SK-N-SH treated with all-trans-retinoic acid at 6 μM for 48 hours (cell line): ENCODE measurements at regions not wholly inside any gene's neighbourhood (a gene's known extent, or its start where the extent isn't known, plus 50 kb on each side); places are given as distances from the start of the nearest gene placed in this dataset.
"Not testable (repeated sequence)": the region's sequence is repeated elsewhere in the genome, so short reads cannot be mapped to it uniquely, and the experiment has no call there.

Experiments used
- ATAC-seq: fragments of 200-7000 bp; cut with Tn5 transposase; 3 replicates; pipeline ENCODE4 v1.9.1; 2020; ENCODE audit warnings: mild to moderate bottlenecking, moderate library complexity
- ARNTL ChIP-seq: fragments of 450-650 bp; formaldehyde crosslinking; IDR thresholded peaks from 2 replicates; pipeline ENCODE4 v1.5.0; 2020; ENCODE audit warnings: low read depth, mild to moderate bottlenecking, moderate library complexity, borderline replicate concordance
- CSDC2 ChIP-seq: fragments of 250-450 bp; sonication (Bioruptor Pico); IDR thresholded peaks from 2 replicates; pipeline ENCODE4 v1.5.0; 2020; ENCODE audit warnings: mild to moderate bottlenecking, moderate library complexity
- ESRRG ChIP-seq: fragments of 250-450 bp; sonication (Bioruptor Pico); IDR thresholded peaks from 2 replicates; pipeline ENCODE4 v1.6.1; 2021; ENCODE audit warnings: mild to moderate bottlenecking
- GLIS3 ChIP-seq: fragments of 250-450 bp; sonication (Bioruptor Pico); IDR thresholded peaks from 2 replicates; pipeline ENCODE4 v1.5.0; 2020; ENCODE audit warnings: mild to moderate bottlenecking, moderate library complexity
- OSR1 ChIP-seq: fragments of 250-450 bp; sonication (Bioruptor Pico); IDR thresholded peaks from 2 replicates; pipeline ENCODE4 v1.8.0; 2022; ENCODE audit warnings: moderate library complexity, mild to moderate bottlenecking, inconsistent platforms
- PPARA ChIP-seq: fragments of 250-450 bp; sonication (Bioruptor Pico); IDR thresholded peaks from 2 replicates; pipeline ENCODE4 v1.5.0; 2020; ENCODE audit warnings: mild to moderate bottlenecking, borderline replicate concordance
- SNAI2 ChIP-seq: fragments of 250-450 bp; sonication (Bioruptor Pico); IDR thresholded peaks from 2 replicates; pipeline ENCODE4 v1.5.0; 2020; ENCODE audit warnings: mild to moderate bottlenecking, moderate library complexity
- TCF4 ChIP-seq: fragments of 250-450 bp; sonication (Bioruptor Pico); IDR thresholded peaks from 2 replicates; pipeline ENCODE4 v1.8.0; 2021; ENCODE audit warnings: mild to moderate bottlenecking, moderate library complexity, borderline replicate concordance
- TOX ChIP-seq: fragments of 250-450 bp; sonication (Bioruptor Pico); IDR thresholded peaks from 2 replicates; pipeline ENCODE4 v1.8.0; 2021; ENCODE audit warnings: mild to moderate bottlenecking, moderate library complexity, borderline replicate concordance
- ZC3H10 ChIP-seq: fragments of 250-450 bp; sonication (Bioruptor Pico); IDR thresholded peaks from 2 replicates; pipeline ENCODE4 v1.5.1; 2021; ENCODE audit warnings: mild to moderate bottlenecking, moderate library complexity
- ZFP3 ChIP-seq: fragments of 250-450 bp; sonication (Bioruptor Pico); IDR thresholded peaks from 2 replicates; pipeline ENCODE4 v1.5.0; 2020; ENCODE audit warnings: mild to moderate bottlenecking, moderate library complexity
- ZFP30 ChIP-seq: fragments of 450-650 bp; formaldehyde crosslinking; IDR thresholded peaks from 2 replicates; pipeline ENCODE4 v1.5.0; 2022; ENCODE audit warnings: mild to moderate bottlenecking, moderate library complexity
- ZNF565 ChIP-seq: fragments of 450-650 bp; formaldehyde crosslinking; conservative IDR thresholded peaks from 2 replicates; pipeline ENCODE4 v1.5.0; 2020; ENCODE audit warnings: low read depth, mild to moderate bottlenecking, moderate library complexity
- ZNF70 ChIP-seq: fragments of 450-650 bp; formaldehyde crosslinking; IDR thresholded peaks from 2 replicates; pipeline ENCODE4 v1.5.0; 2020; ENCODE audit warnings: mild to moderate bottlenecking, moderate library complexity
- ZNF8 ChIP-seq: fragments of 450-650 bp; formaldehyde crosslinking; IDR thresholded peaks from 2 replicates; pipeline ENCODE4 v1.5.0; 2020; ENCODE audit warnings: mild to moderate bottlenecking, moderate library complexity
- TF ChIP-seq, protein P1 (sequence below): fragments of 250-450 bp; sonication (Bioruptor Pico); IDR thresholded peaks from 2 replicates; pipeline ENCODE4 v1.8.0; 2021; ENCODE audit warnings: low read depth, mild to moderate bottlenecking, moderate library complexity, borderline replicate concordance
- TF ChIP-seq, protein P2 (sequence below): fragments of 250-450 bp; sonication (Bioruptor Pico); IDR thresholded peaks from 2 replicates; pipeline ENCODE4 v1.5.1; 2021; ENCODE audit warnings: mild to moderate bottlenecking, moderate library complexity
- TF ChIP-seq, protein P3 (sequence below): fragments of 250-450 bp; sonication (Bioruptor Pico); IDR thresholded peaks from 2 replicates; pipeline ENCODE4 v1.8.0; 2020; ENCODE audit warnings: mild to moderate bottlenecking, moderate library complexity, borderline replicate concordance
- TF ChIP-seq, protein P4 (sequence below): fragments of 250-450 bp; sonication (Bioruptor Pico); IDR thresholded peaks from 2 replicates; pipeline ENCODE4 v1.5.0; 2020; ENCODE audit warnings: mild to moderate bottlenecking, moderate library complexity

DNA sequence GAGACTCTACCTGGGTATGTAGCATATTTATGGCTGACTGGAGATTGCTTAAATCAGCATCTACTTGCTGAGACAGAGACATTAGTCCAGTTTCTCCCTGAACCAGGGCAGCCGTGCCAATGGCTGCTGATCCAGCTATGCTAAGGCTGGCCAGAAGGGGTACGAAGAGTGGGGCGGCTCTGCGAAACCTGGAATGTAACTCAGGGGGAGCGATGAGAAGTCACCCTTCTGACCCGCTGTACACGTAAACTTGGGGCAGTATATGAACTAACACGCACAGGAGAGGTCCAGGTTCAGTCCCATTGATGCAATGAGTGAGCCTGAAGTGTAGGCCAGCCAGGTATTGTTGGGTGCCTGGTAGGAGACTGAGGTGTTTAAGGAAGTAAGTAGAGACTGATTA lies 73.7 kb downstream of the PRR15 start (continued):
- no peak for TF ChIP-seq ZFP3 (CRISPR knock-in tag)

DNA sequence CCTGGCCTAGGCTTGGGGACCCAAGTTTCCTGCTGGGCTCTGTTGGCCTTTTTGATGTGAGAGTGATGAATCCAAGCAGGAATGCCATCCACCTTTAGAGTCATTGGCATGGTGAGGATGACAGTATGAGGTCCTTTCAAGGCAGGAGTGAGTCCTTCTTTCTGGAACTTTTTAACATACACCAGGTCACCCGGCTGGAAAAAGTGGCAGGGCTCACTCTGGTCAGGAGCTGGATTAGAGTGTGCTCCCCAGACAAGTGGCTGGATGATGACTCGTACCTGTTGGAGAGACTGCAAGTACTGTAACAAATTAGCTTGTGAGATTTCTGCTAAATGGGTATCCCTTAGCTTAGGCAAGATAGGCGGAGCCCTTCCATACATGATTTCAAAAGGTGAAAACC lies 75.2 kb downstream of the PRR15 start:
- not testable (repeated sequence) for ATAC-seq

DNA sequence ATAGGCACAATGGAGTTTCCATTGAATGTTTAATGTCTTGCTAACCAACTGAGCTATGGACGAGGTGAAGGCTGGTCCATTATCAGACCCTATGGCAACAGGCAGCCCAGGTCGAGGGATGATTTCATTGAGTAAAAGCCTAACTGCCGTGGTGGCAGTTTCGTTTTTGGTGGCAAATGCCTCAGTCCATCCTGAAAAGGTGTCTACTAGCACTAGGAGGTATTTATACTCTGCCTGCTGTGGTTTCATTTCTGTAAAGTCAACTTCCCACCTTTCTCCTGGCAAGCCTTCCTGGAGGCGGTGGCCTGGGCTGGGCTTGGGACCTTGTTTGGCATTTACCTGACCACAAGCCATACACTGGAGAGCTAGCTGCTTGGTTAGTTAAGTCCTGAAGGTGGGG lies 75.8 kb downstream of the PRR15 start:
- TF ChIP-seq ZNF565 (CRISPR knock-in tag) (no peak), ARNTL (CRISPR knock-in tag) (no peak), ZNF70 (CRISPR knock-in tag) (no peak), ZNF8 (CRISPR knock-in tag) (no peak), OSR1 (CRISPR knock-in tag) (no peak), ZFP3 (CRISPR knock-in tag) (no peak)
- TF ChIP-seq, protein P1, sequence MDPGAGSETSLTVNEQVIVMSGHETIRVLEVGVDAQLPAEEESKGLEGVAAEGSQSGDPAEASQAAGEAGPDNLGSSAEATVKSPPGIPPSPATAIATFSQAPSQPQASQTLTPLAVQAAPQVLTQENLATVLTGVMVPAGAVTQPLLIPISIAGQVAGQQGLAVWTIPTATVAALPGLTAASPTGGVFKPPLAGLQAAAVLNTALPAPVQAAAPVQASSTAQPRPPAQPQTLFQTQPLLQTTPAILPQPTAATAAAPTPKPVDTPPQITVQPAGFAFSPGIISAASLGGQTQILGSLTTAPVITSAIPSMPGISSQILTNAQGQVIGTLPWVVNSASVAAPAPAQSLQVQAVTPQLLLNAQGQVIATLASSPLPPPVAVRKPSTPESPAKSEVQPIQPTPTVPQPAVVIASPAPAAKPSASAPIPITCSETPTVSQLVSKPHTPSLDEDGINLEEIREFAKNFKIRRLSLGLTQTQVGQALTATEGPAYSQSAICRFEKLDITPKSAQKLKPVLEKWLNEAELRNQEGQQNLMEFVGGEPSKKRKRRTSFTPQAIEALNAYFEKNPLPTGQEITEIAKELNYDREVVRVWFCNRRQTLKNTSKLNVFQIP, result no peak
- TF ChIP-seq, protein P2, sequence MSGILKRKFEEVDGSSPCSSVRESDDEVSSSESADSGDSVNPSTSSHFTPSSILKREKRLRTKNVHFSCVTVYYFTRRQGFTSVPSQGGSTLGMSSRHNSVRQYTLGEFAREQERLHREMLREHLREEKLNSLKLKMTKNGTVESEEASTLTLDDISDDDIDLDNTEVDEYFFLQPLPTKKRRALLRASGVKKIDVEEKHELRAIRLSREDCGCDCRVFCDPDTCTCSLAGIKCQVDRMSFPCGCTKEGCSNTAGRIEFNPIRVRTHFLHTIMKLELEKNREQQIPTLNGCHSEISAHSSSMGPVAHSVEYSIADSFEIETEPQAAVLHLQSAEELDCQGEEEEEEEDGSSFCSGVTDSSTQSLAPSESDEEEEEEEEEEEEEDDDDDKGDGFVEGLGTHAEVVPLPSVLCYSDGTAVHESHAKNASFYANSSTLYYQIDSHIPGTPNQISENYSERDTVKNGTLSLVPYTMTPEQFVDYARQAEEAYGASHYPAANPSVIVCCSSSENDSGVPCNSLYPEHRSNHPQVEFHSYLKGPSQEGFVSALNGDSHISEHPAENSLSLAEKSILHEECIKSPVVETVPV (CRISPR knock-in tag), result no peak
- TF ChIP-seq, all 23 proteins: peak for 0
- ATAC-seq, result no peak

DNA sequence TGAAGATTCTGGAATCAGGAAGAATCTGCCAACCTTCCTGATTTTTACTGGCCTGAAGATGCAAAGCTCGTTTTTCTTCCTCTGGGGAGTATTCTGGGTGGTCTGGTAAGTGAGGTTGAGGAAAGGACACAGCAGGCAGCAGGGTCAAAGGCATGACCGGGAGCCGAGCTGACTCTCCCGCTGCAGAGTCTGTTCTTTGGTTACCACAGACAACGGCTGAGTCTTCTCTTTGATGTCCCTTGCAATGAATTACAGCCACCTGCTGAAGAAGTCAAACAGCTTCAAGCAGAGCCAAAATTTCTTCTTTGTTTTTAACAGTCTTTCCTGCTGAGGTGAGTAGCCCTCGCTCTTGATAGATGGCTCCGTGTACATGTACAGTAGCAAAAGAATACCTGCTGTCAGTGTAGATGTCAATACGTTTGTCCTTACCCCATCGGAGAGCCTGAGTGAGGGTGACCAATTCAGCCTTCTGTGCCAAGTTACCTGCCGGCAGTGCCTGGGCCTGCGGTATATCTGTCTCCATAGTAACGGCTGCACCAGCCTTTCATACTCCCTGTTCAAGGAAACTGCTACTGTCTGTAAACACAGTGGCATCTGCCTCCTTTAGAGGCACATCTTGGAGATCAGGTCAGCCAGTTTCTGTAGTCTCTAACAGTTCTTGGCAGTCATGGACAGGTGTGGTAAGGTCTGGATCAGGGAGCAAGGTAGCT lies 76.4 kb downstream of the PRR15 start:
- no peak for ATAC-seq
- TF ChIP-seq, protein P3, sequence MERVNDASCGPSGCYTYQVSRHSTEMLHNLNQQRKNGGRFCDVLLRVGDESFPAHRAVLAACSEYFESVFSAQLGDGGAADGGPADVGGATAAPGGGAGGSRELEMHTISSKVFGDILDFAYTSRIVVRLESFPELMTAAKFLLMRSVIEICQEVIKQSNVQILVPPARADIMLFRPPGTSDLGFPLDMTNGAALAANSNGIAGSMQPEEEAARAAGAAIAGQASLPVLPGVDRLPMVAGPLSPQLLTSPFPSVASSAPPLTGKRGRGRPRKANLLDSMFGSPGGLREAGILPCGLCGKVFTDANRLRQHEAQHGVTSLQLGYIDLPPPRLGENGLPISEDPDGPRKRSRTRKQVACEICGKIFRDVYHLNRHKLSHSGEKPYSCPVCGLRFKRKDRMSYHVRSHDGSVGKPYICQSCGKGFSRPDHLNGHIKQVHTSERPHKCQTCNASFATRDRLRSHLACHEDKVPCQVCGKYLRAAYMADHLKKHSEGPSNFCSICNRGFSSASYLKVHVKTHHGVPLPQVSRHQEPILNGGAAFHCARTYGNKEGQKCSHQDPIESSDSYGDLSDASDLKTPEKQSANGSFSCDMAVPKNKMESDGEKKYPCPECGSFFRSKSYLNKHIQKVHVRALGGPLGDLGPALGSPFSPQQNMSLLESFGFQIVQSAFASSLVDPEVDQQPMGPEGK (CRISPR knock-in tag), result no peak
- TF ChIP-seq ZNF70 (CRISPR knock-in tag) (no peak), ZFP30 (CRISPR knock-in tag) (no peak), ESRRG (CRISPR knock-in tag) (no peak), PPARA (CRISPR knock-in tag) (no peak), TOX (CRISPR knock-in tag) (no peak), TCF4 (CRISPR knock-in tag) (no peak), GLIS3 (no peak), CSDC2 (CRISPR knock-in tag) (no peak), ZNF8 (CRISPR knock-in tag) (no peak), ZC3H10 (CRISPR knock-in tag) (no peak), SNAI2 (CRISPR knock-in tag) (no peak)
- TF ChIP-seq, protein P4, sequence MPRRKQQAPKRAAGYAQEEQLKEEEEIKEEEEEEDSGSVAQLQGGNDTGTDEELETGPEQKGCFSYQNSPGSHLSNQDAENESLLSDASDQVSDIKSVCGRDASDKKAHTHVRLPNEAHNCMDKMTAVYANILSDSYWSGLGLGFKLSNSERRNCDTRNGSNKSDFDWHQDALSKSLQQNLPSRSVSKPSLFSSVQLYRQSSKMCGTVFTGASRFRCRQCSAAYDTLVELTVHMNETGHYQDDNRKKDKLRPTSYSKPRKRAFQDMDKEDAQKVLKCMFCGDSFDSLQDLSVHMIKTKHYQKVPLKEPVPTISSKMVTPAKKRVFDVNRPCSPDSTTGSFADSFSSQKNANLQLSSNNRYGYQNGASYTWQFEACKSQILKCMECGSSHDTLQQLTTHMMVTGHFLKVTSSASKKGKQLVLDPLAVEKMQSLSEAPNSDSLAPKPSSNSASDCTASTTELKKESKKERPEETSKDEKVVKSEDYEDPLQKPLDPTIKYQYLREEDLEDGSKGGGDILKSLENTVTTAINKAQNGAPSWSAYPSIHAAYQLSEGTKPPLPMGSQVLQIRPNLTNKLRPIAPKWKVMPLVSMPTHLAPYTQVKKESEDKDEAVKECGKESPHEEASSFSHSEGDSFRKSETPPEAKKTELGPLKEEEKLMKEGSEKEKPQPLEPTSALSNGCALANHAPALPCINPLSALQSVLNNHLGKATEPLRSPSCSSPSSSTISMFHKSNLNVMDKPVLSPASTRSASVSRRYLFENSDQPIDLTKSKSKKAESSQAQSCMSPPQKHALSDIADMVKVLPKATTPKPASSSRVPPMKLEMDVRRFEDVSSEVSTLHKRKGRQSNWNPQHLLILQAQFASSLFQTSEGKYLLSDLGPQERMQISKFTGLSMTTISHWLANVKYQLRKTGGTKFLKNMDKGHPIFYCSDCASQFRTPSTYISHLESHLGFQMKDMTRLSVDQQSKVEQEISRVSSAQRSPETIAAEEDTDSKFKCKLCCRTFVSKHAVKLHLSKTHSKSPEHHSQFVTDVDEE (CRISPR knock-in tag), result no peak
- TF ChIP-seq, protein P2 (CRISPR knock-in tag), result no peak
- TF ChIP-seq, protein P1, result no peak
